Gastroesophageal sphincter (tissue), 4 donors: ENCODE measurements at regions not wholly inside any gene's neighbourhood (a gene's known extent, or its start where the extent isn't known, plus 50 kb on each side); places are given as distances from the start of the nearest gene placed in this dataset.

Experiments
- ATAC-seq: fragments of 150-250 bp; one replicate; pipeline ENCODE4 v1.9.1; 2016; ENCODE audit warnings: mild to moderate bottlenecking, moderate library complexity
- H3K27ac ChIP-seq, 4 donors: fragments of 200-600 bp; sonication (generic) in 3 of 4; 1 replicate in 3 of 4; 2 replicates in 1 of 4; pipeline ENCODE4 v1.5.1; 2016 to 2019
- H3K27me3 ChIP-seq: fragments of 200-600 bp; sonication (generic); one replicate; pipeline ENCODE4 v1.5.1; 2019
- H3K36me3 ChIP-seq, 2 donors: fragments of 200-600 bp; sonication (generic); one replicate each; pipeline ENCODE4 v1.5.1; 2019; ENCODE audit warnings: control low read depth in 1 of 2
- H3K4me1 ChIP-seq, 3 donors: fragments of 200-600 bp; sonication (generic); 1 replicate in 2 of 3; 2 replicates in 1 of 3; pipeline ENCODE4 v1.5.1; 2016 to 2019; ENCODE audit warnings: control low read depth in 2 of 3
- H3K4me3 ChIP-seq, 2 donors: fragments of 200-600 bp; sonication (generic); one replicate each; pipeline ENCODE4 v1.5.1; 2019; ENCODE audit warnings: mild to moderate bottlenecking in 1 of 2, moderate library complexity in 1 of 2
- H3K9me3 ChIP-seq, 3 donors: fragments of 200-600 bp; sonication (generic); one replicate each; pipeline ENCODE4 v1.5.1; 2017 to 2019; ENCODE audit warnings: control low read depth in 2 of 3
- CTCF ChIP-seq, 4 experiments: fragments of 200-600 bp in 2 of 4; fragments of 450-650 bp in 2 of 4; sonication (generic) in 1 of 4; IDR thresholded peaks; one replicate each; pipeline ENCODE4 v1.5.1; 2017 to 2019; ENCODE audit warnings: antibody characterized with exemption in 4 of 4, mild to moderate bottlenecking in 2 of 4, moderate library complexity in 2 of 4
- EP300 ChIP-seq: sonication (generic); formaldehyde crosslinking; IDR thresholded peaks from one replicate; pipeline ENCODE4 v1.6.1; 2017; ENCODE audit warnings: antibody characterized with exemption, mild to moderate bottlenecking
- POLR2A ChIP-seq, 2 donors: fragments of 450-650 bp; IDR thresholded peaks; one replicate each; pipeline ENCODE4 v1.6.1; 2017; ENCODE audit warnings: antibody characterized with exemption in 2 of 2, mild to moderate bottlenecking in 2 of 2, moderate library complexity in 1 of 2
- POLR2AphosphoS5 ChIP-seq: sonication (generic); formaldehyde crosslinking; IDR thresholded peaks from one replicate; pipeline ENCODE4 v1.6.1; 2017; ENCODE audit warnings: antibody characterized with exemption
- WGBS, 2 donors: methylation state at CpG; one replicate each; pipeline ENCODE4 v1.1.5; 2018; ENCODE audit warnings: low coverage in 1 of 2; 5-methylcytosine and 5-hydroxymethylcytosine counted together

GRCh38 chr2:100627330-100628300, 64.8 kb downstream of the PDCL3 start:
- 18 to 25% methylated on average over 6 to 11 of the region's 13 CpGs for WGBS, 2 donors
- Histone ChIP-seq H3K9me3 (no peaks in the 10 kb centered on the region), H3K36me3 (no peaks in the 10 kb centered on the region), H3K27ac (no peak overlapping the region), H3K4me3 (no peak overlapping the region), H3K4me1 (peaks cover 0 to 13% (median 0%) of the 10 kb centered on the region in 3 donors), H3K27me3 (no peaks in the 10 kb centered on the region)
- no peak for ATAC-seq
- no peak for TF ChIP-seq POLR2A (IDR thresholded peaks at IDR 0.05)
- no peak for TF ChIP-seq CTCF (IDR thresholded peaks at IDR 0.05)
- TF ChIP-seq POLR2AphosphoS5 = no peak
- TF ChIP-seq EP300 = no peak

- TF ChIP-seq CTCF (IDR thresholded peaks at IDR 0.05) = no peak
- Histone ChIP-seq H3K27ac (no peak overlapping the region), H3K36me3 (no peaks in the 10 kb centered on the region), H3K4me3 (no peak overlapping the region), H3K27me3 (no peaks in the 10 kb centered on the region), H3K9me3 (no peaks in the 10 kb centered on the region), H3K4me1 (peaks cover 0 to 13% (median 0%) of the 10 kb centered on the region in 3 donors)
- ATAC-seq = no peak
- no CpG with 5 or more reads among the region's 13 CpGs for WGBS, 2 donors
These were observed 65.7 kb downstream of the PDCL3 start for GRCh38 chr2:100628506-100628905.

GRCh38 chr2:100629309-100629708, 66.5 kb downstream of the PDCL3 start:
- ATAC-seq = no peak
- Histone ChIP-seq H3K27me3 (no peaks in the 10 kb centered on the region), H3K4me1 (peaks cover 0 to 13% (median 0%) of the 10 kb centered on the region in 3 donors), H3K27ac (no peak overlapping the region), H3K4me3 (no peak overlapping the region), H3K36me3 (no peaks in the 10 kb centered on the region), H3K9me3 (no peaks in the 10 kb centered on the region)
- 80 to 100% methylated on average over 1 to 3 of the region's 5 CpGs for WGBS, 2 donors
- TF ChIP-seq CTCF (IDR thresholded peaks at IDR 0.05) (no peak), EP300 (no peak), POLR2AphosphoS5 (no peak), POLR2A (IDR thresholded peaks at IDR 0.05) (no peak)

GRCh38 chr2:100630473-100630977, 67.7 kb downstream of the PDCL3 start:
- H3K27ac ChIP-seq = no peak overlapping the region
- no peaks in the 10 kb centered on the region for H3K9me3 ChIP-seq
- TF ChIP-seq CTCF (IDR thresholded peaks at IDR 0.05) (no peak), POLR2AphosphoS5 (no peak), EP300 (no peak), POLR2A (IDR thresholded peaks at IDR 0.05) (no peak)
- H3K27me3 ChIP-seq = no peaks in the 10 kb centered on the region
- H3K4me1 ChIP-seq = peaks cover 0 to 13% (median 0%) of the 10 kb centered on the region in 3 donors
- H3K36me3 ChIP-seq = no peaks in the 10 kb centered on the region
- no peak overlapping the region for H3K4me3 ChIP-seq
- ATAC-seq = no peak
- WGBS, 2 donors = 78 to 90% methylated on average over 7 to 8 of the region's 8 CpGs

- ATAC-seq = no peak
- Histone ChIP-seq H3K4me1 (peaks cover 0 to 13% (median 0%) of the 10 kb centered on the region in 3 donors), H3K27me3 (no peaks in the 10 kb centered on the region), H3K27ac (no peak overlapping the region), H3K36me3 (no peaks in the 10 kb centered on the region), H3K4me3 (no peak overlapping the region), H3K9me3 (no peaks in the 10 kb centered on the region)
- WGBS, 2 donors = 84 to 96% methylated on average over 6 to 7 of the region's 7 CpGs
- TF ChIP-seq EP300 (no peak), CTCF (IDR thresholded peaks at IDR 0.05) (no peak), POLR2AphosphoS5 (no peak), POLR2A (IDR thresholded peaks at IDR 0.05) (no peak)
These were observed 69.2 kb downstream of the PDCL3 start for GRCh38 chr2:100632037-100632436.
